LNCAP (cell line): ENCODE measurements at regions not wholly inside any gene's neighbourhood (a gene's known extent, or its start where the extent isn't known, plus 50 kb on each side); places are given as distances from the start of the nearest gene placed in this dataset.

ENCODE experiments used
- TF ChIP-seq, protein P1 (sequence below): fragments of 450-650 bp; IDR thresholded peaks from 2 replicates; pipeline ENCODE4 v1.5.1; 2017; ENCODE audit warnings: mild to moderate bottlenecking

DNA sequence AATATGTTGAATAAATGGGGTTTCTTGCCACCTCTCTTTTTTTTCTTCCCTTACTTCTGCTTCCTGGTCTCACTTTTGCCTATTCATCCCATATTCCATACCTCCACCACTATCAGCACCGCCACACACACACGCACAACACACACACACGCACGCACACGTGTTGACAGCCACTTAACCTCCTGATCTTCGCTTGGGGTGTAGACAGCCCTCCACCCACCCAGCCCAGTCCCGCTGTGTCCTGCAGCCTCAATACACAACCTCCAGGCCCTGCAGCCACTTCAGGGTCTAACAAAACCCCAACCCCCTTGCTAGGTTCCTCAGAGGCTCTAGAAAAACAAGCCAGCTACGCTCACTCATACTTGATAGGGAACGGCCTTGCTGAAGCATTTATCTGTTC lies 72.3 kb downstream of the LINC00237 start:
- TF ChIP-seq, protein P1, sequence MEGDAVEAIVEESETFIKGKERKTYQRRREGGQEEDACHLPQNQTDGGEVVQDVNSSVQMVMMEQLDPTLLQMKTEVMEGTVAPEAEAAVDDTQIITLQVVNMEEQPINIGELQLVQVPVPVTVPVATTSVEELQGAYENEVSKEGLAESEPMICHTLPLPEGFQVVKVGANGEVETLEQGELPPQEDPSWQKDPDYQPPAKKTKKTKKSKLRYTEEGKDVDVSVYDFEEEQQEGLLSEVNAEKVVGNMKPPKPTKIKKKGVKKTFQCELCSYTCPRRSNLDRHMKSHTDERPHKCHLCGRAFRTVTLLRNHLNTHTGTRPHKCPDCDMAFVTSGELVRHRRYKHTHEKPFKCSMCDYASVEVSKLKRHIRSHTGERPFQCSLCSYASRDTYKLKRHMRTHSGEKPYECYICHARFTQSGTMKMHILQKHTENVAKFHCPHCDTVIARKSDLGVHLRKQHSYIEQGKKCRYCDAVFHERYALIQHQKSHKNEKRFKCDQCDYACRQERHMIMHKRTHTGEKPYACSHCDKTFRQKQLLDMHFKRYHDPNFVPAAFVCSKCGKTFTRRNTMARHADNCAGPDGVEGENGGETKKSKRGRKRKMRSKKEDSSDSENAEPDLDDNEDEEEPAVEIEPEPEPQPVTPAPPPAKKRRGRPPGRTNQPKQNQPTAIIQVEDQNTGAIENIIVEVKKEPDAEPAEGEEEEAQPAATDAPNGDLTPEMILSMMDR, result no peak

DNA sequence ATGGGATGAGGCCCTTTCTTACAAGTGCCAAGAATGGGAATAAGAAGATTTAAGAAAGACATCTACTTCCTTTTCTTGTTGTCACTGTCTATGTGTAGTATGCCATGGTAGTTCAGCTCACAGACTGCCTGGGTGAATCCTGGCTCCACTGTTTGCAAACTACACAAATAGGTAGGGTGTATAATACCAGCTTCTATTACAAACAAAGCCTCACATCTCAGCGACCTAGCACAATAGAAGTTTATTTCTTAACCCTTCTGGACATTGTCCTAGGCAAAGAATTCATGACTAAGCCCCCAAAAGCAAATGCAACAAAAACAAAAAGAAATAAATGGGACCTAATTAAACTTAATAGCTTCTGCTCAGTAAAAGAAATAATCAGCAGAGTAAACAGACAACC lies 74.5 kb downstream of the LINC00237 start:
- TF ChIP-seq, protein P1, result no peak

DNA sequence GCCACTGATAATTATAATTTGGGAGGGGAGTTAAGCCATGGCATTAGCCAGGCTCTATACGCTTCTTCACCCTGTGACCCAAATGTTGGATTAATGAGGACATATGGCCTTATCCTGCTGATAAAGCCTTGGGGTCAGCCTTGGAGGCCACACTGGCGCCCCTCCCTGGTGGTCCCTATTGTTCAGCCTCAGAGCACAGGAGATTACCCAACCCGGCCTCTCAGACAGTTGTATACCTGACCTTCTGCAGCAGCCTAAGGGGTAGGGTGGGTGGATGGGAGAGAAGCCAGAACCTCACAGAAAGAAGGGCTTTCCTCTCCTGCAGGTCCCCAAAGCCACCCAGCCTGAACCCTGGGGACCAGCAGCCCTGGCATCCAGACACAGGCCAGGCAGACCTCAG lies 76.8 kb downstream of the LINC00237 start:
- TF ChIP-seq, protein P1, result no peak

DNA sequence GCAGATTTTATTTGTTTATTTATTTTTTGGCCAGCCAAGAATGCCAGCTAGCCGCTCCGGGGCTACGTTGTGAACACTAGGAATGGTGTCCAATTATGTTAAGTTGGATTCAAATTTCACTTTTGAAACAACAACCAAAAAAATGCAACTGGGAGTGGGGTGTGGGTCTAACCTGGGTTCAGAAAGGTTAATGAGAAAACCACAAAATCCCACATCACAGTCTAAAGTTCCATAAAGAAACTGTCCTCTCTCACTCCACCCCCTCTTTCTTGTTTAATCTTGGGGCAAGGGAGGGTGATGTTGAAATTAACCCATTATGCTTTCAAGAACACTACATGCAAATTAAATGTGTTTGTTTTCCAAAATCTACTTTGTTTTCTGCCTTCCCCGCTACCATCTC lies 77.2 kb downstream of the LINC00237 start:
- TF ChIP-seq, protein P1, result no peak

DNA sequence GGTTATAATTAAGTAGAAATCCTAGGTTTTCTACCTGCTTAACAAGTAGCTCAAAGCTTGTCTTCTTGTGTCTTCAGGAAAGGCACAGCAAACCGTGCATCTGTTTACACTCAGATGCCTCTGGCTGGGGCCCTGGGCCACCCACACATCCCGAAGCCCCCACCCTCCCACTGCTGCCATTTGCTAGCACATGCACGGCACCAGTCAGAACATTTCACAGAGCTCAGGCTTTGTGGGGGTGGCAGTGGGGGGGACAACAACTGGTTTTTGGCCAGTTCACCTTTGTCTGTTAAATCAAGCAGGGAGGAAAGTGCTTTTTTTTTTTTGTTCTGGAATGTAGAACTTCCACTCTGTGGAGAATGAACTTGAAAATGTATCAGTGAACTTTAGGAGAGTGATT lies 77.7 kb downstream of the LINC00237 start:
- TF ChIP-seq, protein P1, result no peak

DNA sequence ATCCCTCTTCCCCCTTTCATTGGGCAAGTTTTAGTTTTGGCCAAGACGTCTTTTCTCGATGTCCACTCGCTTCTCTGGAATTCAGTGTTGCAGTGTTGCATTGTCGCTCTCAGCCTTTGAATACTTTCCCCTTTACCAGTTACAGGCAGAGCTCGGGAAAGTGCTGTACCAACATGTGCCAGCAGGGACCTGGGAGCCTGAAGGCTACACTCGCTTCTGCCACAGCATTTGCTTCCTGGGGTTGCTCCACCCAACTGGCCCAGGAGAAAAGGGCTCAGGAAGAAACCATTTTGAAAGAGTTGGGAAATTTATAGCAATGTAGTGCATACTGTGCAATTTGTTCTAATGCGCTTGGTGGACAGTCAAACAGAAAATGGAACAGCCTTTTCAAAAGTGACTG lies 78.6 kb downstream of the LINC00237 start:
- TF ChIP-seq, protein P1, result peak; percentile 21; the same call in 1 of the 2 replicates

DNA sequence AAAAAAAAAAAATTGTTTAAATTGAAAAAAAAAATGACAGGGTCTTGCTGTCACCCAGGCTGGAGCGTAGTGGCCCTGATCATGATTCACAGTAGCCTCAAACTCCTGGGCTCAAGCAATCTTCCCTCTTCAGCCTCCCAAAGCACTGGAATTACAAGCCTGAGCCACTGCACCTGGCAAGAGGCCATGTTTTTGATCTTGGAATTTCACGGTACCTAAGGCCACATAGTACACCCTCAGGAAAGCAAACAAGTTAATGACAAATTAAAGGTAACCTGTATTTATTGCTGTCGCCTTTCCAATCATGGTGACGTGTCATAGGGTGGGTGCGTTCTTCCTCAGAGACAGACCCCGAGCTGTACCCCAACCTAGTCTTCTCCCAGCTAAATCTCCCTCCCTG lies 79.2 kb downstream of the LINC00237 start:
- TF ChIP-seq, protein P1, result no peak

DNA sequence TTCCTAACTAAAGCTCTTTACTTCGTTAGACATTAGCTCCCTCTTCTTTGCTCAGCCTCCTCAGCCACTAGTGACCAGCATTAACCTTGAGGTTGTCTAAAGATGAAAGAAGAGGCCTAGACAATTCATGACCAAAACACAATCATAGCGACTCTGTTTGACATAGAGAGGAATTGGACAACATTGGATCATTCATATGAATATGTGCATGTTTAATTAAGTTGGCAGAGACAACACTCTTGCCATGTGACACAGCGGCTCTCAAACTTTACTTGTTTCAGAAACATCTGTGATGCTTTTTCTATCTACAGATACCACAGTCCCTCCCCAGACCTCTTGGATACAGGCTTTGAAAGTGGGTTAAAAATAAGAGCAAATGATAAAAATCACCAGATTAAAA lies 81.7 kb downstream of the LINC00237 start:
- TF ChIP-seq, protein P1, result no peak
